GM20431 (cell line): ENCODE measurements at regions not wholly inside any gene's neighbourhood (a gene's known extent, or its start where the extent isn't known, plus 50 kb on each side); places are given as distances from the start of the nearest gene placed in this dataset.
"Not testable (repeated sequence)": the region's sequence is repeated elsewhere in the genome, so short reads cannot be mapped to it uniquely, and the experiment has no call there.

Experiments used
- in situ Hi-C: fragments of 300-500 bp; cut with MseI, MboI; formaldehyde crosslinking; loops from one replicate; pipeline ENCODE4 v1.15.0; 2020; ENCODE audit warnings: low sequenced_read_pairs; ENCODE audit not compliant: unreplicated experiment

DNA sequence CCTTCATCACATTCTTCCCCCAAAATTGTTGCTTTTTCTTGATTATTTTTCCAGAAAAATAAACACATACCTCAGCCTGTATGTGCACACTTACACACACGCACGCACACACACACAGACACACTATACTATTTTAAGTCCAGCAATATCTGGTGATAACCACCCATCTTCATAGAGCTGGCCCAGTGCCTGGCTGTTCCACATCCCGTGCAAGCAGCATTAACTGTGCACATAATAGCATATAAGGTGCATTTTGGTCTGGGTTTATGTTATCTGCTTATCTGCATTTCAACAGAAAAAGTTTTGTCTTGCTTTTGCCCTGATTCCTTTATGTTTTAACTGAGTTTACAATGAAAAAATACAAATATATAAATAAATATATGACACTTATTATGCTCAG is 143.1 kb upstream of the KLF6 start:
- in situ Hi-C loops = no loop called here

DNA sequence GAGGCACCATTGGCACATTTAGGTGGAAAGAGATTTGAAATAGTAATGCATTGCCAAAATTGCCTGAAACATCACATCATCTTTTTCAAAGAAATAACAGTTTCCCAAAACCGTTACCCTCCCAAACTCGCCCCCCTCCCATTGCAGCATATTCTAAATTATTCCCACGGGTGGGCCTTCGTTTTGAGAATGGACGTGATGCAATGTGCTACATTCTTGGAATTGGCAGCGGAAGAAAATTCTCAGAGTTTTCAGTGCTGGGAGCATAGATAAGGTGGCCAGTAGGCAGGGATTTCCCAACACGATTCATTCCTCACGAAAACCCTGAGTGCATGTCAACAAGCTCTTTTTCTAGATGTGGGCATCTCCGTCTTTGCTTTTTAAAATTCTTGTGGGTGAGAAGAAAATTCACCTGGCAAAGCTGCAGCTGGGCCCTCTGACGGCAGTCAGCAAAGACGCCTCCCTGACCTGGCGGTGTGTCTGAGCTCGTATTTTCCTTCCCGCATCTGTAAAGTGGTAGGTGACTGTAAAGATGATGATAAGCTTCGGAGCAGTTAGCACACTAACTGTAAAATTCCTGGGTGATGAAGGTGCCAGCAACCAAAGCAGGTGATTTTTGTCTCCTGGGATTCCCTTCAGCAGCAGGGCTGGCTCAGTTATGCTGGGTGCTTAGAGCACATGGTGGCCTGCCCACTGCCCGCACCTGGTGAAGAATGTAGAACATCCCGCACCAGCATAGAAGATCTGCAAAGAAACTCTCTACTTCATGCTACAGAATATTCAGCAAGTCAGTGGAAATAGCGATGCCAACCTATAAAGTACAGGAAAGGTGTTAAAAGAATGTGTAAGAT is 141.9 kb upstream of the KLF6 start:
- in situ Hi-C loops = no loop called here

DNA sequence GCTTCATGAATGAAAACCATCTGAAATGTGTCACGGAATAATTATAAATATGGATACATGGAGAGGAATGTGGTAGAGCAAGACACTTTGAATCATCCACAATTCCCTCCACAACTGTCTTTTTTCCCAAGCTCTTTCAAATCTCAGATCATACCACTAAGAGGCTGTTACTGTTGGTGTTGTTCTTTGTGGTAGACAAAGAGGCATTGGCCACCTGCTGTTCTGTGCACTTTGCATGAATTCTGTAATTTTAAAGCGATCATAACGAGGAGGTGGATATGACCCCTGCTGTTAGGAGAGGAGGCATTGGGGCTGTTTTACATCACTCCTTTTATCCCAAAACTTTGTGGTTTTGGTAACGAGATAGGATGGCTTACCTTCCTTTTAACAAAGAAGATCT is 141.2 kb upstream of the KLF6 start:
- in situ Hi-C loops = no loop called here

DNA sequence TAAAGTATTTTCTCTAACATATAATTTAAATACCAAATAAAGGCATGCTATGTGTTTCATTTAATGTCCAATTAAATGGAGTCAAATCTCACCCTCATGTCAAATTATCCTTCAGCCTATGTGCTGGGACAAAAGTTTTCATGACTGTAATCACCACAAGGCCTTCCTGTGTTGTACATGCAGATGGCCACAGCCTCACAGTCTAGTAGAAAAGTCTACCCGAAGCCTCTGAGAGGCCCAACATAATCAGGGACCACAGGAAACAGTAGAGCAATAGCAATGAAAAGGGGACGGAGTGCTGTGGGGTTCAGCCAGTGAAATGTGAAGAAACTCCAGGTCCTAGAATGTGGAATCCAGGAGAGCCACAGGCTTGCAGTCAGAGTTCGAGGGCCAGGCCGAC is 140.2 kb upstream of the KLF6 start:
- in situ Hi-C loops = no loop called here

DNA sequence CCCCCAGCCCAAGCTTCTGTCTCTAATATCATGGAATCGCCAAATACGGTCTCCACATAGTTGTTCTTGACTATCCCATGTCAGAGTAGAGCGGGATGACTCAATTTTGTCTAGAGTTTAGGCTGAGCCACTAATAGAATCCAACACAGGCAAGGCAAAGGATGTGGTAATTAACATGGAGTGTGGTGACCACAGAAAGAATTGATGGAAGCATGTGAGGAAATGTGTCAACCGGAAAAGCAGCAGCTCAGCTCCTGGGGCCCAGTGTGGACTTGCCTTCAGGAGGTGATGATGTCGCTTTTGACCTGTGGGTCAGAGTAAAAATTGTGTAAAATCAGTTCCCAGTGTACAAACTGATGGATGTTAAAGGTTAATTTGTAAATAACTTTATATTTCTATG is 139.3 kb upstream of the KLF6 start:
- in situ Hi-C loops = no loop called here

DNA sequence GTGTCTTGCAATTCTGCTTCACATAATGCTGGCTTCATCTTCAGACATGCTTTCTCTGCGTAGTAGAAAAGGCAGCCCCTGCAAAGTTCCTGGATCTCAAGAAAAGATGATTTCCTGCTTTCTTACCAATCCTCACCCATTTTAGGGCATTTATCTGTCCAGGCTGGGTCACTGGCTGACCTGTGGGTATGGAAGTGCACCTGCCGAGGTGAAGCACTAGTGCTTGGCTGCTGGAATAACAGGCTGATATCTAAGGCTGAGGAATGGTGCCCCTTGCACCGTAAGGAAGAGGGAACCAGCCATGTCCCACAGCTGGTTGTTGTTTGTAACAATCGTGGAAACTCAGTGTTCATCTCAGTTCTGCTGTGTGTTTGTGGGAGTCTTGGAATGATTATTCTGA is 138.0 kb upstream of the KLF6 start:
- in situ Hi-C loops = no loop called here

DNA sequence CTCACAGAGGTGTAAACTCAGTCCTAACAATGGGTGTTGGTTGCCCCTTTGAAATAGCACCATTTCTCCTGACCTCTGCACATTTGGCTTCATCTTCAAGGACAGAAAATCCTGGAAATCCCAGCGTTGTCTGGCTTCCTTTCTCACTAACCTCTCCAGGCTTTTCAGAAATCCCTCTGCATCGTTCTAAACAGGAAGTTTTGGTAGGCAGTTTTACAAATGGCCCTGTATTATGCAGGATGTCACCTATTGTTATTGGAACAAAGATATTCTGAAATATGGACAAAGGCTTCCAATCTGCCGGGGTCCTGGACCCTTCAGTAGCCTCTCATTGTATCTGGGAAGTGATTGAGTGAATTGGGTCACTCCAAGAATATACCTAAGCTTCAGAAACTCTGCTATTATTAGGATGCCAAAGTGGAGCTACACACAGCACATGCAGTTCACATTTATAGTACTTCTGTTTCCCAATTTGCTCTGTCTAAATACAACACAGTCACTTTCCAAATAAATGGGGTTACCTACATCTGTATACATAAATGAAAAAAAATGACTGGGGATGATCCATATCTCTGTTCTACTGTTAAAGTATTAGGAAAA is 134.8 kb upstream of the KLF6 start:
- in situ Hi-C loops = no loop called here

DNA sequence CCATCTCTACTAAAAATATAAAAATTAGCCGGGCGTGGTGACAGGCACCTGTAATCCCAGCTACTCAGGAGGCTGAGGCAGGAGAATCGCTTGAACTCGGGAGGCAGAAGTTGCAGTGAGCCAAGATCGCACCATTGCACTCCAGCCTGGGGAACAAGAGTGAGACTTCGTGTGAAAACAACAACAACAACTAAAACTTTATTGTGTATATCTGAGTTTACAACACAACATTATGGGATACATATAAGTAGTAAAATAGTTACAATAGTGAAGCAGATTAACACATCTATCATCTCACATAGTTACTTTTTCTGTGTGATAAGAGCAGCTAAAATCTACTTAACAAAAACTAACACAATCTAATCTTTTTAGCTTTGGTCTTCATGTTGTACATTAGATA is 132.4 kb upstream of the KLF6 start:
- in situ Hi-C loops = not testable (repeated sequence)

DNA sequence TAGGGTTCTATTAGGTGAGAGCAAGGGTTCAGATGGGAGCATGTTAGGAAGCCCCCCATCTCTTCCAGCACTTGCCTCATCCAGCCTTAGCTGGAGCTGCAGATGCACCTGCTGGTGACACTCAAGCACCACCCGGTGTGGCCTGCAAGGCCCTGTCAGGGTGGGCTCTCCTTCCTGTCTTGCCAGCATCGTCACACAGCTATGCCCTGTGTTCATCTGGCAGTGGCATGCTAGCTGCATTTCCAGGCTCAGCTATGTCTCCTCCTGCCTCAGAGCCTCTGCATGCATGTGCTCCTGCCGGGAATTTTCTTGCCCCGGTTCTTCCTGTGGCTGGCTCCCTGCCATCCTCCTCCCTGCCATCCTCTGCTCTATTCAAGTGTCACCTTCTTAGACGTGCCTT is 129.7 kb upstream of the KLF6 start:
- in situ Hi-C loops = no loop called here

DNA sequence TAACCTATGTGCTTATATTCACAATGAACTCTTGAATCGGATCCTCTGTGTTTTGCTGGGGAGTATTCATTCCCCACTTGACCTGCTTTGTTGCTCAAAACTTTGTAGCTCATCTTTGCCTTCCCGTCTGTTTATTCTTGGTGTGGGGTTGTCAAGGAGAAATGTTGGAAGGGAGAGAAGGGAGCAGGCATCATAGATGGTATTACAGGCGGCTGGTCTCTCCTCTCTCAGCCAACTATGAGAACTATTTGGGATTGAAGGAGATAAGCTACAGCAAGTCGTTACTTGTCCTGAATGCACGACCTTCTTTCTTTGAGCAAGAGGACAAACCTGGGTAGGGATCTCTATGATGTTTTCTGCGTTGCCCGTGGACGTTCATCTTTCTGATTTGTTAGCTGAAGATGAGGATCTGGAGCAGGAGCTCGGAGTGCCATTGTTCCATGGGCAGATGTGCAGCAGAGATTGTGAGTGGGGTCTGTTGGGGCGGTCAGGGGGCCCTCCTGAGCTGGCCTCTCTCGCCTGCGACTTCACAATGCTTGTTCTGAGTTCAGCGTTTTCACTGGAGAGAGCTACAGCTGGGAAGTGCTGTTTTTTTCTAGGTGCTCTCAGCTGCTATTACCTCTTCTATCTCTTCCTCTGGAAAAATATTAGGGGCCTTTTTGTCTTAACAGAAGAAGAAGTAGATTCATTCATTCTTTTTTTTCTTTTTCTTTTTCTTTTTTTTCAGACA is 126.9 kb upstream of the KLF6 start:
- in situ Hi-C loops = no loop called here

DNA sequence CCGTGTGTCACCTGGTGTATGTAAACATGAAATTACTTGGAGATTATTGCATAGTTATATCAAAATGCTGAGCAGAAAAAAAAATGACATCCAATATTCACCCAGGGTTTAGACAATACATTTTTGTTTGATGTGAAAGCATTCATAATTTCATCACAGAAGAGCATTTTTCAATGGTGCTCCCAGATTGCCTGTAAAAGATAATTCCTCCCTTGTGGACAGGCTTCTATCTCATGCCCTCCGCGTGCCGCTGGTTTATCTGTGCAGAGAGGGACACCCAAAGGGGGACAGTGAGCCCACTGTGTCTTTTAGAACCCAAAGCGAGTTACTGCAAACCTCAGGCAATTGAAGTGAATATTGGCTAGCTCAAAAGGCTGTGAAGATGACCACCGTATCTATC is 126.2 kb upstream of the KLF6 start:
- in situ Hi-C loops = no loop called here

DNA sequence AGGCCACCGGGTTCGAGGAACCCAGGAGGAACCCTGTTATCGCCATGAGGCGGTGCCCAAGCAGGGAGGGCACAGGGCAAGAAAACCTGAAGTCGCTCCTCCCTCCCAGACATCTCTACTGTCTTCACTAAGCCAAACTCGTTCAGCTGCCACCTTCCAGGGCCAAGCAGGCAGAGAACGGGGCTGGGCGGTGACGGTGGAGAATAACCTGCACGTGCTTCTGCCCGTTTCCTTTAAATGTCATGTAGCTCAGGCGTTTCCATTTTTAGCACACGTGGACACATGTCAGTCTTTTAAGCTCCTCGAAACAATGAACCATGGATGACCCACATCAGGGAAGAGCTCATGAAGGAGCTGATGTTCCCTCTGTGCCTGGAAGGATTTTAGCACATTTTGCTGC is 124.3 kb upstream of the KLF6 start:
- in situ Hi-C loops = no loop called here

DNA sequence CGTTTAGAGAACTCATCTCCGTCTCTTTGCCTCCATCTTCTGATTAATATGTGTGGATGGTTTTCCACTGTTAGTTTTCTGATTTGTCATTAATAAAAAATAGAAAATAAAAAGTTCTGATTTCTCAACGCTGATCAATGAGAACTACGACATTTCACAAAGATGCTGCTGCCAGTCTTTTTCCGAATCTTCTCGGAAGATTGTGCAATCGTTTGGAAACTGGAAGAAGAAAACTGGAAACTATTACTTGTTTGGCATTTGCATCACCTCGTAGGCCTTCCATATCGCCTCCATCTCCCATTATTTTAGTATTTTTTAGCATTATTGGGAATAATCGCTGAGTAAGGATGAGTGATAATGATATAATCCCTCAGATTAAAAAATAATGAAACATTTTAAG is 123.2 kb upstream of the KLF6 start:
- in situ Hi-C loops = no loop called here

DNA sequence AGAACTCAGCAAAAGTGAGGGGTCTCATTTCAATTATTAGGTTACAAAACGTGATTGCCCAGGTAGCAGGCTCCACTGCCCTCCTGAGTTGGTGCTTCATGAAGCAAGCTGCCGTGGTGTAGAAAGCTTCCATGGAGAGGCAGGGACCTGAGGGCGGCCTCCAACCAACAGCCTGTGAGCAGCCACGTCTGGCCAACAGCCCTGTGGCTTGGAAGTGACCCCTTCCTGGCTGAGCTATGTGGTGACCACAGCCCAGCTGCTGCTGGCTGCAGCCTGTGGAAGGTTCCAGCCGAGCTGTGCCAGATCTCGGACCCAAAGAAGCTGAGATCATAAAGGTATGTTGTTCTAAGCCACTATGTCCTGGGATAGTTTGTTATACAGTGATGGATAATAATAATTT is 122.5 kb upstream of the KLF6 start:
- in situ Hi-C loops = no loop called here

DNA sequence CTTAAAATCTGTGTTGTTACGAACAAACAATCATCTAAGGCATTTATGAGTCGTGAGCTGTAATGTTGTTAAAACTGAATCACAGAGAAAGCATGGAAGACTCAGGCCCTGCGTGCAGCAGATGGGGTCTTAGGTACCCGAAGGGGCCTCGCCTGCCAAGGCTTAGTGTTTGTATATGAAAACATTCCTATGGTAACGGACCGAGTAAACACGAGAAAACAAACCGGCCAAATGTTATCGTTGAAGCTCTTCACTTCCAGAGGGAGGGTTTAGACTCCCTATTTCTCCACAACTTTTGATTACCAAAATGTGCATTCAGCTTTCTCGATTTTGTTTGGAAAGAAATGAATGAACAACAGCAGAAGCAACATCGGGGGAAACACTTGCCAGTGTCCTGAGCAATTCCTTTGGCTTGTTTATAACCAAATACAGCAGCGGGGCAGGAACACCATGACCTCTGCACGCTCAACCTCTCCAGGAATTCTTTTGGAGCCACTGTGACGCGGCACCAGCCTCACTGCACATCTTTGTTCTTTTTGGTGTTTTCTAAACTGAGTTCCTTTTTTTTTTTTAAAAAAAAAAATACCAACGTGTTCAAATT is 121.6 kb upstream of the KLF6 start:
- in situ Hi-C loops = no loop called here

DNA sequence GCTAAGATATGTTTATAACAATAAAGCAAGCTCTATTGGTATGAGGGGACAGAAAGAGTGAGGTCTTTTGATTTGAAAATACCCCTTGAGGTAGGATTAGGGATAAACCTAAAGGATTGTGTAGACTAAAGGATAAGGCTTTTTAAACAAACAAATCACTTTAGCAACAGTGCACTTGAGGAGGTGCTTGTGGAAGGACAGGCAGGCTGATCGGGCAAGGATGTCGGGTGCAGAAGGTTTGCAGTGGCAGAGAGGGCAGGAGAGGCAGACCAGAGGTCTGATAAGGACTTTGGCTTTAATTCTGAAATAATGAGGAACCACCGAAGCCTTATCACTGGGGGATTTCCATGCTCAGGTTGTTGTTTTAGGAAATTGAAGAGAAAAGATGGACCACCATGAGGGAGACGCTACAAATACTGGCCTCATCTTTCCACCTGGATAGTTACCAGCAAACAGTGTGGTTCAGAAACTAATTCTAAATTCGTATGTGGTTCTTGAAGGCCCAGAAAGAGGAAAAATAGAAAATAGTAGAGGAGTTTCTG is 119.5 kb upstream of the KLF6 start:
- in situ Hi-C loops = no loop called here

DNA sequence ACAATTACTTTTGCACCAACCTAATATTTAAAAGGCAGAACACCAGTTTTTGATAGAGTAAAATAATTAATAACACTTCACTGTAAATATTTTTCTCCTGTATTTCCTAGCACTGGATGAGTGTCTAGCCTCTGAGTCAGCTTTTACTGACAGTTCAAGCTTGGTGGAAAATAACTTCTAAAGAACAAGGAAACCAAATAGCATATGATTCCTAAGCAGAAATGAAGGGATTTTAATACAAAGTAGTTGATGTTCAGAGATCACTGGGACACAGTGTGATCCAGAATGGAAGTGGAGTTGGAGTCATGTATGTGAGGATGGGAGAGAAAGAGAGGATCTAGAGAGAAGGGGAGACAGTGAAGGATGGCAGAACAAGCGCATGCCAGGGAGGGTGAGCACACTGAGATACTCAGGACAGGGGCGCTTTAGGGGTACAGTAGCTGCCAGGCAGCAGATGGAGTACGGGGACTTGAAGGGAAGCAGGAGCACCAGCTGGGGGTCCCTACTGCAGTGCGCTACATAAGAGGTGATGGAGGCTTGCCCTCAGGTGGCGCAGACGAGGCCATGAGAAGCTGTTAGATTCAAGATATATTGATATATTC is 117.9 kb upstream of the KLF6 start:
- in situ Hi-C loops = no loop called here

DNA sequence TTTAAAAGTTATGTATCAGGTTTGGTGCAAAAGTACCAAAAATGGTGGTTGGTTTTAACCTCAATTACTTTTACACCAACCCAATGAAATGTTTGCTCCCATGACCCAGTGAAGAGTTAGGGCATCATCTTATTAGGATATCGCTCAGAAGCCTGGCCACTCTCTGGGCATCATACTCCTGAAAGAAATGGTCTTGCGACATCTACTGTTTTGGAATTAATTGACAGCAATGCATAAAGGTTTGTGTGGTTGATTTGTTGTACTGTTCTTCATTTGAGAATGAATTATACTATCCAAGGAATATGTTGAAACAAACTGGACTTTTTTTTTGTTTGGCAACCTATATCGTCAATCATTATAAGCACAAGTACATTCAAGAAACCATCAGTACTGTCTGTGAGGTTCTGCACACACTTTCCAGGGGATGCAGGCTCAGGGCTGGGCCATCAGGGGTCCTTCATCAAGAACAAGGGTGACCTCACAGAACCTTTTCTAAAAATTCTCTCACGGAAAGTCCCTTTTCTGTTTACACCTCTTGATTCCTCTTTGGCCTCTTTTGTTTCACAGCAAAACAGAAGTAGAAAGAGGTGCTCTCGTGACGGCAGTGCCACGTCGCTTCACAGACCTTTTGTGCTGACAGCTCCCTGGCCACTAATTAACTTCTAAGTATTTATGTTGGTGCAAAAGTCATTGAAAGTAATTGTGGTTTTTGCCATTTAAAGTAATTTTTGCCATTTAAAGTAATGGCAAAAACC is 117.2 kb upstream of the KLF6 start:
- in situ Hi-C loops = no loop called here

DNA sequence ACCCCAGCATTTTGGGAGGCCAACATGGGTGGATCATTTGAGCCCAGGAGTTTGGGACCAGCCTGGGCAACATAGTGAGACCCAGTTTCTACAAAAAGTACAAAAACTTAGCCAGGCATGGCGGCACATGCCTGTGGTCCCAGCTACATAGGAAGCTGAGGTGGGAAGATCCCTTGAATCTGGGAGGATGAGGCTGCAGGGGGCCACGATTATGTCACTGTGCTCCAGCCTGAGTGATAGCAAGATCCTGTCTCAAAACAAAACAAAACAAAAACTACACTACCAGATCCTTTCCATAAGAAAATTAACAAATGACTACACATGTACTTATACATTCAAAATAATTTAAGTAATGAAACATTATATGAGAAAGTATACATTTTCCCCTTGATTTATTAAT is 116.4 kb upstream of the KLF6 start:
- in situ Hi-C loops = no loop called here

DNA sequence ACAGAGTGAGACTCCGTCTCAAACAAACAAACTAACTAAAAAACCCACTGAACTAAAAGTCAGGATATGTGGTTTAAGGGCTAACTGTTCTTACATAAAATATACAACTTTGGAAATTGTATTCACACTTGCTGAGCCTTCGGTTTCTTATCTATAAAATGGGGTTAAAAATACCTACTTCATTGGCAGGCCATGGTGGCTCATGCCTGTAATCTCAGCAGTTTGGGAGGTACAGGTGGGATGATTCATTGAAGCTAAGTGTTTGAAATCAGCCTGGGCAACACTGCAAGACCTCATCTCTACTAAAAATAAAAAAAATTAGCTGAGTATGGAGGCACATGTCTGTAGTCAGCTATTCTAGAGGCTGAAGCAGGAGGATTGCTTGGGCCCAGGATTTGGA is 115.4 kb upstream of the KLF6 start:
- in situ Hi-C loops = no loop called here
